ENCODE measurements at regions not wholly inside any gene's neighbourhood (a gene's known extent, or its start where the extent isn't known, plus 50 kb on each side); places are given as distances from the start of the nearest gene placed in this dataset.

- CTCF ChIA-PET, result interaction anchor here (2.0 kb wide), 1 partner anchor 9 kb away, joined by 12 read pairs; no protein-coding TSS in a partner anchor
- no peaks in the 10 kb centered on the region for H4K20me1 ChIP-seq (ENCODE audit: insufficient read depth)
- TF ChIP-seq RAD21 (IDR thresholded peaks at IDR 0.05; ENCODE audit: low read depth) (no peak), CTCF (IDR thresholded peaks at IDR 0.05 in 2 of 3, conservative IDR thresholded peaks at IDR 0.05 in 1 of 3; ENCODE audit: borderline replicate concordance in 1 of 3, insufficient read depth in 1 of 3, low read depth in 2 of 3, low read length in 2 of 3) (peak in 1 of 3 experiments; percentile 19; a peak in 1 of 6 replicates)
- H3K27ac ChIP-seq (ENCODE audit: low read depth, low read length), result no peak overlapping the region
- no peak overlapping the region for H2AFZ ChIP-seq (ENCODE audit: low read depth, low read length, poor library complexity, severe bottlenecking)
- H3K4me2 ChIP-seq (ENCODE audit: low read length), result no peak overlapping the region
- no TSS peak for BruUV-seq (replicated peaks)
- intact Hi-C loops (cut with micrococcal nuclease), result no loop called here
- POLR2A ChIA-PET, result no interaction called here
- no peak overlapping the region for H3K9ac ChIP-seq (ENCODE audit: low read length)
- ATAC-seq (no peak), DNase-seq (ENCODE audit: low read depth, low spot score) (no peak)
- H3K79me2 ChIP-seq (ENCODE audit: insufficient read depth, low read length), result no peaks in the 10 kb centered on the region
- no peaks in the 10 kb centered on the region for H3K9me2 ChIP-seq (ENCODE audit: insufficient read depth)
- no peak overlapping the region for H3K4me3 ChIP-seq (replicated peaks in 1 of 2; ENCODE audit: low read depth in 1 of 2, low read length in 2 of 2)
- no peaks in the 10 kb centered on the region for H3K9me3 ChIP-seq (ENCODE audit: control insufficient read depth in 1 of 2, insufficient read depth in 1 of 2, low read depth in 1 of 2, low read length in 2 of 2)
- no peaks in the 10 kb centered on the region for H3K4me1 ChIP-seq (ENCODE audit: control insufficient read depth in 1 of 2, insufficient read depth in 2 of 2, low read length in 2 of 2)
- H3K36me3 ChIP-seq (ENCODE audit: control insufficient read depth in 1 of 2, insufficient read depth in 2 of 2, low read length in 2 of 2), result no peaks in the 10 kb centered on the region
- no peaks in the 10 kb centered on the region for H3K27me3 ChIP-seq (ENCODE audit: insufficient read depth, low read length)
- RAD21 ChIA-PET (ENCODE audit: low non-redundant PET in 1 of 2, low total read pairs in 2 of 2, uncharacterized antibody in 2 of 2, unreplicated experiment in 2 of 2), result no interaction called here
These were observed 253.4 kb upstream of the LRIG3 start for GRCh38 chr12:59173695-59174094.

- no peaks in the 10 kb centered on the region for H4K20me1 ChIP-seq (ENCODE audit: insufficient read depth)
- intact Hi-C loops (cut with micrococcal nuclease), result loop anchor here (5.0 kb wide), 1 partner anchor 56 kb away; no protein-coding TSS in a partner anchor
- CTCF ChIA-PET, result interaction anchor here (0.7 kb wide), 1 partner anchor 55 kb away, joined by 3 read pairs; no protein-coding TSS in a partner anchor
- no peak for ATAC-seq
- no peak overlapping the region for H3K4me2 ChIP-seq (ENCODE audit: low read length)
- no peak overlapping the region for H3K4me3 ChIP-seq (replicated peaks in 1 of 2; ENCODE audit: low read depth in 1 of 2, low read length in 2 of 2)
- RAD21 ChIA-PET (ENCODE audit: low non-redundant PET in 1 of 2, low total read pairs in 2 of 2, uncharacterized antibody in 2 of 2, unreplicated experiment in 2 of 2), result no interaction called here
- H3K9ac ChIP-seq (ENCODE audit: low read length), result no peak overlapping the region
- no peak overlapping the region for H2AFZ ChIP-seq (ENCODE audit: low read depth, low read length, poor library complexity, severe bottlenecking)
- POLR2A ChIA-PET, result no interaction called here
- no peak for DNase-seq (ENCODE audit: low read depth, low spot score)
- no peaks in the 10 kb centered on the region for H3K9me2 ChIP-seq (ENCODE audit: insufficient read depth)
- H3K27me3 ChIP-seq (ENCODE audit: insufficient read depth, low read length), result no peaks in the 10 kb centered on the region
- no peaks in the 10 kb centered on the region for H3K4me1 ChIP-seq (ENCODE audit: control insufficient read depth in 1 of 2, insufficient read depth in 2 of 2, low read length in 2 of 2)
- no TSS peak for BruUV-seq (replicated peaks)
- H3K79me2 ChIP-seq (ENCODE audit: insufficient read depth, low read length), result no peaks in the 10 kb centered on the region
- H3K9me3 ChIP-seq (ENCODE audit: control insufficient read depth in 1 of 2, insufficient read depth in 1 of 2, low read depth in 1 of 2, low read length in 2 of 2), result no peaks in the 10 kb centered on the region
- TF ChIP-seq EGR1 (IDR thresholded peaks at IDR 0.05; ENCODE audit: low read depth), result no peak
- TF ChIP-seq ELF1 (IDR thresholded peaks at IDR 0.05; ENCODE audit: borderline replicate concordance, low read depth), result no peak
- no peak for TF ChIP-seq YY1 (IDR thresholded peaks at IDR 0.05; ENCODE audit: extremely low read depth, insufficient replicate concordance, low read depth, low read length)
- no peak for TF ChIP-seq ZNF274 (IDR thresholded peaks at IDR 0.05; ENCODE audit: low read depth, low read length)
- TF ChIP-seq EZH2phosphoT487 (IDR thresholded peaks at IDR 0.05; ENCODE audit: borderline replicate concordance), result no peak
- TF ChIP-seq SP1 (IDR thresholded peaks at IDR 0.05; ENCODE audit: low read depth), result no peak
- TF ChIP-seq ZFX (IDR thresholded peaks at IDR 0.05), result no peak
- no peak for TF ChIP-seq FOSL1 (IDR thresholded peaks at IDR 0.05; ENCODE audit: low read depth)
- no peak for TF ChIP-seq CBX3 (IDR thresholded peaks at IDR 0.05; ENCODE audit: low read depth)
- TF ChIP-seq JUND (IDR thresholded peaks at IDR 0.05), result no peak
- no peaks in the 10 kb centered on the region for H3K36me3 ChIP-seq (ENCODE audit: control insufficient read depth in 1 of 2, insufficient read depth in 2 of 2, low read length in 2 of 2)
- no peak overlapping the region for H3K27ac ChIP-seq (ENCODE audit: low read depth, low read length)
These were observed 248.3 kb upstream of the LRIG3 start for GRCh38 chr12:59168647-59169046.
